Heart left ventricle (tissue), 16 donors: ENCODE measurements at regions not wholly inside any gene's neighbourhood (a gene's known extent, or its start where the extent isn't known, plus 50 kb on each side); places are given as distances from the start of the nearest gene placed in this dataset.

ENCODE experiments used
- ATAC-seq, 4 donors: fragments of 200-7000 bp; cut with Tn5 transposase; one replicate each; pipeline ENCODE4 v1.9.1; 2020 to 2022; ENCODE audit warnings: moderate library complexity in 4 of 4, mild to moderate bottlenecking in 3 of 4, moderate number of reproducible peaks in 1 of 4
- DNase-seq, 5 donors: peaks; one replicate each; pipeline ENCODE4 v3.0.0-alpha.2; 2020
- H3K27ac ChIP-seq, 12 donors: fragments of 200-600 bp; sonication (generic) in 4 of 12; one replicate each; pipeline versions ENCODE4 v1.5.0 to v1.8.0; 2016 to 2022; ENCODE audit warnings: mild to moderate bottlenecking in 2 of 12
- H3K27me3 ChIP-seq, 9 donors: fragments of 200-600 bp; sonication (generic) in 2 of 9; one replicate each; pipeline versions ENCODE4 v1.5.1 to v1.8.0; 2016 to 2022; ENCODE audit warnings: mild to moderate bottlenecking in 3 of 9
- H3K36me3 ChIP-seq, 9 donors: fragments of 200-600 bp; sonication (generic) in 2 of 9; one replicate each; pipeline versions ENCODE4 v1.5.0 to v1.8.0; 2018 to 2022; ENCODE audit warnings: mild to moderate bottlenecking in 2 of 9
- H3K4me1 ChIP-seq, 12 donors: fragments of 200-600 bp; sonication (generic) in 4 of 12; one replicate each; pipeline versions ENCODE4 v1.5.0 to v1.8.0; 2016 to 2022; ENCODE audit warnings: mild to moderate bottlenecking in 3 of 12
- H3K4me3 ChIP-seq, 12 donors: fragments of 200-600 bp; sonication (generic) in 4 of 12; one replicate each; pipeline versions ENCODE4 v1.5.0 to v1.8.0; 2017 to 2022; ENCODE audit warnings: mild to moderate bottlenecking in 9 of 12, moderate library complexity in 4 of 12
- H3K9me3 ChIP-seq, 12 donors: fragments of 200-600 bp; sonication (generic) in 4 of 12; one replicate each; pipeline versions ENCODE4 v1.5.0 to v1.8.0; 2016 to 2022; ENCODE audit warnings: mild to moderate bottlenecking in 1 of 12
- POLR2A ChIP-seq, 2 donors: fragments of 450-650 bp; IDR thresholded peaks; one replicate each; pipeline ENCODE4 v1.6.1; 2017; ENCODE audit warnings: antibody characterized with exemption in 2 of 2, mild to moderate bottlenecking in 2 of 2, moderate library complexity in 2 of 2
- WGBS, 4 donors: extraction: QIAGEN DNeasy Blood & Tissue Kit in 2 of 4; methylation state at CpG; one replicate each; pipeline versions ENCODE4 v1.1.5 to v1.1.7; 2013 to 2018; 5-methylcytosine and 5-hydroxymethylcytosine counted together
- intact Hi-C, 10 donors: fragments of 100-400 bp; cut with DNase I; formaldehyde crosslinking; loops; one replicate each; pipeline versions ENCODE4 v1.11.1 to v1.14.2; 2022
- TF ChIP-seq, protein P1 (sequence below), 12 donors: fragments of 200-600 bp; sonication (generic) in 4 of 12; IDR thresholded peaks; one replicate each; pipeline versions ENCODE4 v1.5.0 to v1.8.0; 2018 to 2022; ENCODE audit warnings: antibody characterized with exemption in 12 of 12, mild to moderate bottlenecking in 5 of 12
- donor health status: ischemic (EF 13 %, LVEDD 7.1; RV severe dilation, severe dysfunction).
- donor health status: healthy with polysubstance abuse.
- donor health status: DM: no; HTN: yes; CAD: no.
- donor health status: DM: no; HTN: no; CAD: no.
- donor health status: ischemic (EF 25% LVEDD 6.9; RV normal size, moderate dysfunction).
- donor health status: ischemic (EF 25% LVEDD 5.7; RV mildly dilated, moderate dysfunction).
- donor health status: healthy.
- donor health status: DM: yes; HTN: yes; CAD: no.
- donor health status: ischemic (EF 35%, LVEDD 5.7; RV mildly dilated, moderate dysfunction).
- donor health status: nonischemic (EF 11% LVEDD 7.7; RV severe dilation, severe dysfunction).
- donor health status: DM: yes; HTN: yes; CAD: no.
- donor health status: PGD.
- donor health status: ischemic (EF 29% LVEDD 5.4; RV normal size, mild dysfunction).
- donor health status: nonischemic (EF 23%, LVEDD 6.1; RV moderate dilation, normal function).

DNA sequence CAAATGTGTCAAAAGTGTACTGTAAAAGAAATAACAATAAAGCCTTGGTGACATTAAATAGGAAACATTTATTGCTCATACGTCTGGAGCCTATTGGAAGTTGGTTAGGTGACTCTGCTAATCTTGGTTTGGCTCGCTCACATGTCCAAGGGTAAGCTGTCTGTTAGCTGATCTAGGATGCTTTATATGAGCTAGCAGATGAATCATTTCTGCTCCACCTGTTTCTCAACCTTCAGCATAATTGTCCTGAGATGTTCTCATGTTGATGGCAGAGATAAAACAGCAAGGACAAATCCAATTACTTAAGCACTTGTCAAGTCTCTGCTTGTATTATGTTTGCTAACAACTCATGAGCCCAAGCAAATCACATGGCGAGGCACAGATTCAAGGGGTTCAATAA is 56.0 kb upstream of the CD53 start:
- peaks cover 0 to 3% (median 0%) of the 10 kb centered on the region in 9 donors for H3K27me3 ChIP-seq
- TF ChIP-seq POLR2A (IDR thresholded peaks at IDR 0.05), result no peak
- TF ChIP-seq, protein P1, sequence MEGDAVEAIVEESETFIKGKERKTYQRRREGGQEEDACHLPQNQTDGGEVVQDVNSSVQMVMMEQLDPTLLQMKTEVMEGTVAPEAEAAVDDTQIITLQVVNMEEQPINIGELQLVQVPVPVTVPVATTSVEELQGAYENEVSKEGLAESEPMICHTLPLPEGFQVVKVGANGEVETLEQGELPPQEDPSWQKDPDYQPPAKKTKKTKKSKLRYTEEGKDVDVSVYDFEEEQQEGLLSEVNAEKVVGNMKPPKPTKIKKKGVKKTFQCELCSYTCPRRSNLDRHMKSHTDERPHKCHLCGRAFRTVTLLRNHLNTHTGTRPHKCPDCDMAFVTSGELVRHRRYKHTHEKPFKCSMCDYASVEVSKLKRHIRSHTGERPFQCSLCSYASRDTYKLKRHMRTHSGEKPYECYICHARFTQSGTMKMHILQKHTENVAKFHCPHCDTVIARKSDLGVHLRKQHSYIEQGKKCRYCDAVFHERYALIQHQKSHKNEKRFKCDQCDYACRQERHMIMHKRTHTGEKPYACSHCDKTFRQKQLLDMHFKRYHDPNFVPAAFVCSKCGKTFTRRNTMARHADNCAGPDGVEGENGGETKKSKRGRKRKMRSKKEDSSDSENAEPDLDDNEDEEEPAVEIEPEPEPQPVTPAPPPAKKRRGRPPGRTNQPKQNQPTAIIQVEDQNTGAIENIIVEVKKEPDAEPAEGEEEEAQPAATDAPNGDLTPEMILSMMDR (IDR thresholded peaks at IDR 0.05), result no peak
- H3K4me1 ChIP-seq, result no peaks in the 10 kb centered on the region
- H3K27ac ChIP-seq, result no peak overlapping the region
- peaks cover 0 to 13% (median 0%) of the 10 kb centered on the region in 12 donors for H3K9me3 ChIP-seq
- 66 to 79% (median 71%) methylated on average over 3 of the region's 3 CpGs for WGBS, 4 donors
- intact Hi-C loops, result no loop called here
- H3K36me3 ChIP-seq, result no peaks in the 10 kb centered on the region
- H3K4me3 ChIP-seq, result no peak overlapping the region
- DNase-seq, result no peak
- no peak for ATAC-seq

DNA sequence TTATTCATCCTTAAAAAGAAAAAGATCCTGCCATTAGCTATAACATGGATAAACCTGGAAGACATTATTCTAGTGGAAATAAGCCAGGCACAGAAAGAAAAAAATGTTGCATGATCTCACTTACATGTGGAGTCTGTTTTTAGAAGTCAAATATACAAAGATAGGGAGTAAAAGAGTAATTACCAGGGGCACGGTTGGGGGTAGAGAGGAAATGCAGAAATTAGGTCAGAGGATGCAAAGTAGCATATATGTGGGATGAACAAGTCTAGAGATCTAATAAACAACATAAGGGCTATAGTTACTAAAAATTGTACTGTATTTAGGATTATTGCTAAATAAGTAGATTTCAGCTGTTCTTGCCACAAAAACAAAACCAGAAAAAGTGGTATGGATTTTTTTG is 61.4 kb upstream of the CD53 start:
- intact Hi-C loops, result no loop called here
- WGBS, 4 donors, result 11 to 37% (median 25%) methylated on average over 1 of the region's 1 CpG
- no peak for TF ChIP-seq POLR2A (IDR thresholded peaks at IDR 0.05)
- TF ChIP-seq, protein P1 (IDR thresholded peaks at IDR 0.05), result no peak
- Histone ChIP-seq H3K36me3 (no peaks in the 10 kb centered on the region), H3K4me1 (no peaks in the 10 kb centered on the region), H3K27me3 (peaks cover 0 to 6% (median 0%) of the 10 kb centered on the region in 9 donors), H3K27ac (no peak overlapping the region), H3K9me3 (peaks cover 0 to 2% (median 0%) of the 10 kb centered on the region in 12 donors), H3K4me3 (no peak overlapping the region)
- ATAC-seq, result no peak
- DNase-seq, result no peak

DNA sequence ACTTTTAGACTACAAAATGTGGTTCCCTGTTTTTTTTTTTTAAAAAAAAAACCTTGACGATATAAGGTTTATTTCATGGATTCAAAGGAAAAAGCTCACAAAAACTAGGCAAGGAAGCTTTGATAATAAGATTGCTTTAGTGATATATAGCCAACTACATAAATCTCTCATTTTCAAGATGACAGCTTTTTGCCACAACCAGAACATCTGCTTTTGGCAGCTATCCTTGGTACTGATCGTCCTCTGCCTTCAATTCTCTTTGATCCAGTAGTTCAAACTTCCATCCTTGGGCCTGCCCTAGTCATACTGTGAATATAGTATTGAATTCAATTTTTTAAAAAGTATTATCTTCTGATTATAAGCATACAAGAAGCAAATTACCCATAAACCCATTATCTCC is 72.9 kb upstream of the CD53 start:
- no peak for ATAC-seq
- TF ChIP-seq, protein P1 (IDR thresholded peaks at IDR 0.05), result no peak
- TF ChIP-seq POLR2A (IDR thresholded peaks at IDR 0.05), result no peak
- no peaks in the 10 kb centered on the region for H3K36me3 ChIP-seq
- no peak for DNase-seq
- H3K9me3 ChIP-seq, result peaks cover 0 to 23% (median 0%) of the 10 kb centered on the region in 12 donors
- WGBS, 4 donors, result 55 to 66% (median 62%) methylated on average over 2 of the region's 2 CpGs
- H3K4me3 ChIP-seq, result no peak overlapping the region
- intact Hi-C loops, result no loop called here
- no peaks in the 10 kb centered on the region for H3K27me3 ChIP-seq
- no peaks in the 10 kb centered on the region for H3K4me1 ChIP-seq
- no peak overlapping the region for H3K27ac ChIP-seq

DNA sequence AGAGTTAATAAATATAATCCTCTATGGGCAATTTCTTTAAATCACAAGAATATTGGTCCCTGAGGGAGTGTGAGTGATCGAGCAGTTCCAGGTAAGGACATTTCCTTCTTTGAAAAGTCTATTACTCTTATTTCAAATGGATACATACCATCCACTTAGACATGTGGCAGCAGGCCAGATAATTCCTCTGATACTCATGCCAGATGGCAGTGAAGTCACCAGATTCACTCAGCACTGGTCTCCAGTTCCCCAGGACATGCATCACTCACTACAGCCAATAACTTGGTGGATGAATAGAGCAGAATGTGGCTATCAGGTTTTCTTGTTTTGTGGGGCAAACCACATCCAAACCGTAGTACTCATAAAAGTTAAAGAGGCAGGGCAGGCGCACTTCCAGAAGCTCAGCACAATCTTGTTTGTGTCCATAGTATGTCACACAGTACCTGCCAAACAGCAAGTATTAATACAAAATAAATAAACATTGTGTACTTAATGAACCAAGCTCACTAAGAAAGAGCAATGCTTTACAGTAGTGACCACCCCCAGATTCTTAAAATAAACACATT is 74.2 kb upstream of the CD53 start:
- DNase-seq, result no peak
- Histone ChIP-seq H3K36me3 (no peaks in the 10 kb centered on the region), H3K4me1 (no peaks in the 10 kb centered on the region), H3K4me3 (no peak overlapping the region), H3K27me3 (no peaks in the 10 kb centered on the region), H3K9me3 (peaks cover 0 to 13% (median 0%) of the 10 kb centered on the region in 12 donors), H3K27ac (no peak overlapping the region)
- TF ChIP-seq, protein P1 (IDR thresholded peaks at IDR 0.05), result no peak
- TF ChIP-seq POLR2A (IDR thresholded peaks at IDR 0.05), result no peak
- no peak for ATAC-seq
- 51 to 75% (median 59%) methylated on average over 3 of the region's 3 CpGs for WGBS, 4 donors
- intact Hi-C loops, result no loop called here
